GM12892 (cell line): ENCODE measurements at regions not wholly inside any gene's neighbourhood (a gene's known extent, or its start where the extent isn't known, plus 50 kb on each side); places are given as distances from the start of the nearest gene placed in this dataset.

Experiments used
- POLR2AphosphoS5 ChIP-seq: IDR thresholded peaks from 2 replicates; pipeline ENCODE4 v1.6.1; 2011; ENCODE audit warnings: low read depth, low read length, control low read depth
- TAF1 ChIP-seq: IDR thresholded peaks from 2 replicates; pipeline ENCODE4 v1.6.1; 2011; ENCODE audit warnings: low read depth, mild to moderate bottlenecking, control low read depth, low read length, borderline replicate concordance

GRCh38 chr11:134630861-134631260 is 218.8 kb upstream of the B3GAT1 start:
- TF ChIP-seq POLR2AphosphoS5 = no peak
- TF ChIP-seq TAF1 = no peak
